ENCODE measurements at regions not wholly inside any gene's neighbourhood (a gene's known extent, or its start where the extent isn't known, plus 50 kb on each side); places are given as distances from the start of the nearest gene placed in this dataset.

- Histone ChIP-seq H3K9me2 (replicated peaks; ENCODE audit: low read depth, low read length) (no peaks in the 10 kb centered on the region), H3K4me1 (ENCODE audit: insufficient read depth, low read length, poor library complexity, severe bottlenecking) (no peaks in the 10 kb centered on the region), H3K36me3 (ENCODE audit: insufficient read depth, low read length) (no peaks in the 10 kb centered on the region), H3K4me2 (ENCODE audit: low read depth, low read length, poor library complexity, severe bottlenecking) (no peak overlapping the region), H2AFZ (ENCODE audit: low read length) (no peak overlapping the region), H3K9me3 (ENCODE audit: insufficient read depth, low read depth, low read length) (peaks cover 7% of the 10 kb centered on the region; the same call in 1 of the 2 replicates), H3K79me2 (ENCODE audit: insufficient read depth, low read length) (no peaks in the 10 kb centered on the region), H3F3A (ENCODE audit: low read depth) (no peaks in the 10 kb centered on the region), H3K27me3 (ENCODE audit: insufficient read depth, low read length, poor library complexity, severe bottlenecking) (no peaks in the 10 kb centered on the region), H4K20me1 (ENCODE audit: insufficient read depth, low read length, poor library complexity, severe bottlenecking) (no peaks in the 10 kb centered on the region), H3K9ac (ENCODE audit: low read depth, low read length, poor library complexity, severe bottlenecking) (no peak overlapping the region), H3K4me3 (ENCODE audit: low read length, poor library complexity, severe bottlenecking) (no peak overlapping the region)
- no peak for TF ChIP-seq CTCF (conservative IDR thresholded peaks at IDR 0.05; ENCODE audit: low read length)
- TF ChIP-seq EZH2phosphoT487 (IDR thresholded peaks at IDR 0.05; ENCODE audit: borderline replicate concordance): no peak
These were observed 265.0 kb upstream of the IRX4 start for GRCh38 chr5:2147504-2148311.

- H2AFZ ChIP-seq (ENCODE audit: low read length): no peak overlapping the region
- peaks cover 14% of the 10 kb centered on the region; the same call in 1 of the 2 replicates for H3K9me3 ChIP-seq (ENCODE audit: insufficient read depth, low read depth, low read length)
- no peaks in the 10 kb centered on the region for H3K36me3 ChIP-seq (ENCODE audit: insufficient read depth, low read length)
- H3F3A ChIP-seq (ENCODE audit: low read depth): no peaks in the 10 kb centered on the region
- H3K4me3 ChIP-seq (ENCODE audit: low read length, poor library complexity, severe bottlenecking): no peak overlapping the region
- no peaks in the 10 kb centered on the region for H3K27me3 ChIP-seq (ENCODE audit: insufficient read depth, low read length, poor library complexity, severe bottlenecking)
- no peak overlapping the region for H3K9ac ChIP-seq (ENCODE audit: low read depth, low read length, poor library complexity, severe bottlenecking)
- H3K4me2 ChIP-seq (ENCODE audit: low read depth, low read length, poor library complexity, severe bottlenecking): no peak overlapping the region
- no peaks in the 10 kb centered on the region for H3K9me2 ChIP-seq (replicated peaks; ENCODE audit: low read depth, low read length)
- H4K20me1 ChIP-seq (ENCODE audit: insufficient read depth, low read length, poor library complexity, severe bottlenecking): no peaks in the 10 kb centered on the region
- H3K79me2 ChIP-seq (ENCODE audit: insufficient read depth, low read length): no peaks in the 10 kb centered on the region
- H3K4me1 ChIP-seq (ENCODE audit: insufficient read depth, low read length, poor library complexity, severe bottlenecking): no peaks in the 10 kb centered on the region
- TF ChIP-seq CTCF (conservative IDR thresholded peaks at IDR 0.05; ENCODE audit: low read length): no peak
- TF ChIP-seq EZH2phosphoT487 (IDR thresholded peaks at IDR 0.05; ENCODE audit: borderline replicate concordance): no peak
These were observed 261.1 kb upstream of the IRX4 start for GRCh38 chr5:2143646-2144353.

GRCh38 chr5:2143088-2143487, 260.4 kb upstream of the IRX4 start:
- Histone ChIP-seq H3K9me2 (replicated peaks; ENCODE audit: low read depth, low read length) (no peaks in the 10 kb centered on the region), H3K4me2 (ENCODE audit: low read depth, low read length, poor library complexity, severe bottlenecking) (no peak overlapping the region), H2AFZ (ENCODE audit: low read length) (no peak overlapping the region), H3K4me3 (ENCODE audit: low read length, poor library complexity, severe bottlenecking) (no peak overlapping the region), H3K27me3 (ENCODE audit: insufficient read depth, low read length, poor library complexity, severe bottlenecking) (no peaks in the 10 kb centered on the region), H3K36me3 (ENCODE audit: insufficient read depth, low read length) (no peaks in the 10 kb centered on the region), H4K20me1 (ENCODE audit: insufficient read depth, low read length, poor library complexity, severe bottlenecking) (no peaks in the 10 kb centered on the region), H3F3A (ENCODE audit: low read depth) (no peaks in the 10 kb centered on the region), H3K79me2 (ENCODE audit: insufficient read depth, low read length) (no peaks in the 10 kb centered on the region), H3K9me3 (ENCODE audit: insufficient read depth, low read depth, low read length) (peaks cover 11% of the 10 kb centered on the region; the same call in 1 of the 2 replicates), H3K9ac (ENCODE audit: low read depth, low read length, poor library complexity, severe bottlenecking) (no peak overlapping the region), H3K4me1 (ENCODE audit: insufficient read depth, low read length, poor library complexity, severe bottlenecking) (no peaks in the 10 kb centered on the region)
- no peak for TF ChIP-seq CTCF (conservative IDR thresholded peaks at IDR 0.05; ENCODE audit: low read length)
- no peak for TF ChIP-seq EZH2phosphoT487 (IDR thresholded peaks at IDR 0.05; ENCODE audit: borderline replicate concordance)

All from Loucy (cell line).